ENCODE measurements at regions not wholly inside any gene's neighbourhood (a gene's known extent, or its start where the extent isn't known, plus 50 kb on each side); places are given as distances from the start of the nearest gene placed in this dataset.
"Not testable (repeated sequence)": the region's sequence is repeated elsewhere in the genome, so short reads cannot be mapped to it uniquely, and the experiment has no call there.

DNA sequence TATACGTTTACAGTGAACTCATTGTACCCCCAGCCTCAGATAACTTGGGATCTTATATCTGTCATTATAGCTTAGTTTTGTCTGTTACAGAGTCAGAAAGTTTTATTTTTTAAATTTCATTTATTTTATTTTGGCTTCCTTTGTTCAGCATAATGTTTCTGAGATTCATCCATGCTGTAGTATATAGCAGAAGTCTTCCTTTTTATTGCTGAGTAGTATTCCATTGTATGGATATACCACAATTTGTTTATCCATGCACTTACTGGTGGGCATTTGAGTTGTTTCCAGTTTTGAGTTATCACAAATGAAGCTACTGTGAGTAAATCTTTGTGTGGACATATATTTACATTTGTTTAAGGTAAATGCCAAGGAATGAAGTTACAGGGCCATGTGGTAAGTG lies 122.3 kb downstream of the ADCYAP1 start:
- Histone ChIP-seq H3K36me3 (ENCODE audit: insufficient read depth, low read length) (no peaks in the 10 kb centered on the region), H3K9me3 (ENCODE audit: control insufficient read depth in 1 of 2, insufficient read depth in 1 of 2, low read length in 2 of 2) (no peaks in the 10 kb centered on the region), H3K27me3 (ENCODE audit: control insufficient read depth in 1 of 2, insufficient read depth in 2 of 2, low read length in 2 of 2) (no peaks in the 10 kb centered on the region), H3K27ac (ENCODE audit: low read depth in 1 of 2, low read length in 2 of 2) (no peak overlapping the region), H3K4me3 (ENCODE audit: low read length) (no peak overlapping the region), H3K4me1 (ENCODE audit: insufficient read depth, low read length) (no peaks in the 10 kb centered on the region)
- Mint-ChIP-seq H3K4me3 (no peak overlapping the region), H3K27me3 (no peaks in the 10 kb centered on the region), H3K27ac (no peak overlapping the region), H3K4me1 (ENCODE audit: low read depth) (no peaks in the 10 kb centered on the region), H3K9me3 (peaks cover 5% of the 10 kb centered on the region), H3K36me3 (ENCODE audit: low read depth) (no peaks in the 10 kb centered on the region)
- POLR2A ChIA-PET, result no interaction called here
- TF ChIP-seq, protein P1, sequence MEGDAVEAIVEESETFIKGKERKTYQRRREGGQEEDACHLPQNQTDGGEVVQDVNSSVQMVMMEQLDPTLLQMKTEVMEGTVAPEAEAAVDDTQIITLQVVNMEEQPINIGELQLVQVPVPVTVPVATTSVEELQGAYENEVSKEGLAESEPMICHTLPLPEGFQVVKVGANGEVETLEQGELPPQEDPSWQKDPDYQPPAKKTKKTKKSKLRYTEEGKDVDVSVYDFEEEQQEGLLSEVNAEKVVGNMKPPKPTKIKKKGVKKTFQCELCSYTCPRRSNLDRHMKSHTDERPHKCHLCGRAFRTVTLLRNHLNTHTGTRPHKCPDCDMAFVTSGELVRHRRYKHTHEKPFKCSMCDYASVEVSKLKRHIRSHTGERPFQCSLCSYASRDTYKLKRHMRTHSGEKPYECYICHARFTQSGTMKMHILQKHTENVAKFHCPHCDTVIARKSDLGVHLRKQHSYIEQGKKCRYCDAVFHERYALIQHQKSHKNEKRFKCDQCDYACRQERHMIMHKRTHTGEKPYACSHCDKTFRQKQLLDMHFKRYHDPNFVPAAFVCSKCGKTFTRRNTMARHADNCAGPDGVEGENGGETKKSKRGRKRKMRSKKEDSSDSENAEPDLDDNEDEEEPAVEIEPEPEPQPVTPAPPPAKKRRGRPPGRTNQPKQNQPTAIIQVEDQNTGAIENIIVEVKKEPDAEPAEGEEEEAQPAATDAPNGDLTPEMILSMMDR (IDR thresholded peaks at IDR 0.05), result no peak
- intact Hi-C loops (cut with DNase I, micrococcal nuclease), result no loop called here
- CTCF ChIA-PET, result no interaction called here
- DNase-seq (no peak), ATAC-seq (ENCODE audit: poor library complexity) (no peak)

DNA sequence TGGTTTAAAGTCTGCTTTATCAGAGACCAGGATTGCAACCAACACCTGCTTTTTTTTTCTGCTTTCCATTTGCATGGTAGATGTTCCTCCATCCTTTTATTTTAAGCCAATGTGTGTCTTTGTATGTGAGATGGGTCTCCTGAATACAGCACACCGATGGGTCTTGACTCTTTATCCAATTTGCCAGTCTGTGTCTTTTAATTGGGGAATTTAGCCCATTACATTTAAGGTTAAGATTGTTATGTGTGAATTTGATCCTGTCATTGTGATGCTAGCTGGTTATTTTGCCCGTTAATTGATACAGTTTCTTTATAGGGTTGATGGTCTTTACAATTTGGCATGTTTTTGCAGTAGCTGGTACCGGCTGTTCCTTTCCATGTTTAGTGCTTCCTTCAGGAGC lies 128.4 kb downstream of the ADCYAP1 start:
- CTCF ChIA-PET; DNase-seq; ATAC-seq (ENCODE audit: poor library complexity); H3K36me3 ChIP-seq (ENCODE audit: insufficient read depth, low read length); H3K4me3 ChIP-seq (ENCODE audit: low read length); H3K27me3 ChIP-seq (ENCODE audit: control insufficient read depth in 1 of 2, insufficient read depth in 2 of 2, low read length in 2 of 2); H3K36me3 Mint-ChIP-seq (ENCODE audit: low read depth); H3K4me1 ChIP-seq (ENCODE audit: insufficient read depth, low read length); H3K27ac Mint-ChIP-seq; H3K27me3 Mint-ChIP-seq; intact Hi-C loops (cut with DNase I, micrococcal nuclease); H3K9me3 ChIP-seq (ENCODE audit: control insufficient read depth in 1 of 2, insufficient read depth in 1 of 2, low read length in 2 of 2); POLR2A ChIA-PET; H3K27ac ChIP-seq (ENCODE audit: low read depth in 1 of 2, low read length in 2 of 2); H3K4me1 Mint-ChIP-seq (ENCODE audit: low read depth); H3K4me3 Mint-ChIP-seq: not testable (repeated sequence)
- peaks cover 12% of the 10 kb centered on the region for H3K9me3 Mint-ChIP-seq

DNA sequence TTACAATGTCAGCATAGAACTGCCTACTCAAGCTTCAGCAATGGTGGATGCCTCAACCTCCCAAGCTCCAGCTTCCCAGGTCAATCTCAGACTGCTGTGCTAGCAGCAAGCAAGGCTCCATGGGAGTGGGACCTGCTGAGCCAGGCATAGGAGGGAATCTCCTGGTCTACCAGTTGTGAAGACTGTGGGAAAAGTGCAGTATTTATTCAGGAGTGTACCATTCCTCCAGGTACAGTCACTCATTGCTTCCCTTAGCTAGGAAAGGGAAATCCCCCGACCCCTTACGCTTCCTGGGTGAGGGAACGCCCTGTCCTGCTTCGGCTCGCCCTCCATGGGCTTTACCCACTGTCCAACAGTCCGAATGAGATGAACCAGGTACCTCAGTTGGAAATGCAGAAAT lies 130.3 kb downstream of the ADCYAP1 start:
- ATAC-seq (ENCODE audit: poor library complexity), result no peak
- no peak overlapping the region for H3K4me3 Mint-ChIP-seq
- no peak for DNase-seq
- H3K27me3 ChIP-seq (ENCODE audit: control insufficient read depth in 1 of 2, insufficient read depth in 2 of 2, low read length in 2 of 2), result no peaks in the 10 kb centered on the region
- H3K27ac Mint-ChIP-seq, result no peak overlapping the region
- POLR2A ChIA-PET, result no interaction called here
- no peaks in the 10 kb centered on the region for H3K36me3 ChIP-seq (ENCODE audit: insufficient read depth, low read length)
- CTCF ChIA-PET, result no interaction called here
- H3K4me1 Mint-ChIP-seq (ENCODE audit: low read depth), result no peaks in the 10 kb centered on the region
- peaks cover 7% of the 10 kb centered on the region for H3K9me3 Mint-ChIP-seq
- TF ChIP-seq, protein P1 (IDR thresholded peaks at IDR 0.05), result no peak
- H3K4me1 ChIP-seq (ENCODE audit: insufficient read depth, low read length), result no peaks in the 10 kb centered on the region
- H3K9me3 ChIP-seq (ENCODE audit: control insufficient read depth in 1 of 2, insufficient read depth in 1 of 2, low read length in 2 of 2), result peaks cover 0 to 13% of the 10 kb centered on the region in 2 experiments
- H3K36me3 Mint-ChIP-seq (ENCODE audit: low read depth), result no peaks in the 10 kb centered on the region
- H3K27me3 Mint-ChIP-seq, result peaks cover 3% of the 10 kb centered on the region
- no peak overlapping the region for H3K27ac ChIP-seq (ENCODE audit: low read depth in 1 of 2, low read length in 2 of 2)
- H3K4me3 ChIP-seq (ENCODE audit: low read length), result no peak overlapping the region
- intact Hi-C loops (cut with DNase I, micrococcal nuclease), result no loop called here

DNA sequence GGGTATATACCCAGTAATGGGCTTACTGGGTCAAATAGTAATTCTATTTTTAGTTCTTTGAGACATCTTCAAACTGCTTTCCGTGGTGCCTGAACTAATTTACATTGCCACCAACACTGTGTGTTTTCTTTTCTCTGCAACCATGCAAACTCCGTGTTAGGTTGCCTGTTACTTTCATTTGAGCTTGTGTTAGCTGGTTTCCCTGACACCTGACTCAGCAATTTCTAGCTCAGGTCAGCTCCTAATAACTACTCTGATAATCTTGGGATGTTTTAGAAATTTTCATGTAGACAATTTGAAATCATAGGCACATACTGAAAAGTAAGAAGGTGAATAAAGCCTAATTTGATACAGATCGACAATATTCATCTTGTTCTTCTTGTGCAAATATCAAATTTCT lies 132.3 kb downstream of the ADCYAP1 start:
- H3K27ac ChIP-seq (ENCODE audit: low read depth in 1 of 2, low read length in 2 of 2), result no peak overlapping the region
- no peak overlapping the region for H3K4me3 Mint-ChIP-seq
- TF ChIP-seq, protein P1 (IDR thresholded peaks at IDR 0.05), result no peak
- H3K9me3 ChIP-seq (ENCODE audit: control insufficient read depth in 1 of 2, insufficient read depth in 1 of 2, low read length in 2 of 2), result peaks cover 0 to 13% of the 10 kb centered on the region in 2 experiments
- no peaks in the 10 kb centered on the region for H3K27me3 ChIP-seq (ENCODE audit: control insufficient read depth in 1 of 2, insufficient read depth in 2 of 2, low read length in 2 of 2)
- no peak for DNase-seq
- no peak for ATAC-seq (ENCODE audit: poor library complexity)
- intact Hi-C loops (cut with DNase I, micrococcal nuclease), result no loop called here
- peaks cover 3% of the 10 kb centered on the region for H3K27me3 Mint-ChIP-seq
- no peaks in the 10 kb centered on the region for H3K4me1 ChIP-seq (ENCODE audit: insufficient read depth, low read length)
- no peaks in the 10 kb centered on the region for H3K36me3 ChIP-seq (ENCODE audit: insufficient read depth, low read length)
- H3K4me3 ChIP-seq (ENCODE audit: low read length), result no peak overlapping the region
- H3K27ac Mint-ChIP-seq, result no peak overlapping the region
- peaks cover 7% of the 10 kb centered on the region for H3K9me3 Mint-ChIP-seq
- no peaks in the 10 kb centered on the region for H3K36me3 Mint-ChIP-seq (ENCODE audit: low read depth)
- CTCF ChIA-PET, result no interaction called here
- H3K4me1 Mint-ChIP-seq (ENCODE audit: low read depth), result no peaks in the 10 kb centered on the region
- POLR2A ChIA-PET, result no interaction called here
